ENCODE measurements at regions not wholly inside any gene's neighbourhood (a gene's known extent, or its start where the extent isn't known, plus 50 kb on each side); places are given as distances from the start of the nearest gene placed in this dataset.

- no peak for DNase-seq
Measured at GRCh38 chr9:4921449-4921848, 63.6 kb upstream of the JAK2 start.

GRCh38 chr9:4922101-4922500, 63.0 kb upstream of the JAK2 start:
- no peak for DNase-seq

- no peak for DNase-seq
Measured at GRCh38 chr9:4922730-4923129, 62.3 kb upstream of the JAK2 start.

- DNase-seq = no peak
Measured at GRCh38 chr9:4923141-4923540, 61.9 kb upstream of the JAK2 start.

GRCh38 chr9:4923580-4924544, 61.2 kb upstream of the JAK2 start:
- DNase-seq = peak; percentile 13

GRCh38 chr9:4926239-4926638, 58.8 kb upstream of the JAK2 start:
- no peak for DNase-seq

GRCh38 chr9:4927043-4927471, 58.0 kb upstream of the JAK2 start:
- no peak for DNase-seq

- DNase-seq = no peak
Measured at GRCh38 chr9:4927701-4928100, 57.4 kb upstream of the JAK2 start.

- DNase-seq = no peak
Measured at GRCh38 chr9:4929917-4930316, 55.2 kb upstream of the JAK2 start.

GRCh38 chr9:4932681-4933080, 52.4 kb upstream of the JAK2 start:
- DNase-seq = no peak

- DNase-seq = no peak
Measured at GRCh38 chr9:4933177-4933576, 51.9 kb upstream of the JAK2 start.

- no peak for DNase-seq
Measured at GRCh38 chr9:4933861-4934260, 51.2 kb upstream of the JAK2 start.

- no peak for DNase-seq
Measured at GRCh38 chr9:4935001-4935672, 49.9 kb upstream of the JAK2 start.
